Naive thymus-derived CD4-positive, alpha-beta T cell (primary cell): ENCODE measurements at regions not wholly inside any gene's neighbourhood (a gene's known extent, or its start where the extent isn't known, plus 50 kb on each side); places are given as distances from the start of the nearest gene placed in this dataset.

Source experiments
- ATAC-seq: fragments of 150-1000 bp; cut with Tn5 transposase; 2 replicates; pipeline ENCODE4 v1.10.0; 2021; ENCODE audit warnings: mild to moderate bottlenecking, moderate library complexity
- CTCF ChIA-PET: fragments of 350-600 bp; sonication (Branson Sonifier 250); formaldehyde crosslinking; loops from one replicate; lab custom pipeline; 2021; ENCODE audit warnings: antibody characterized with exemption; lab: Charles Lee
- POLR2A ChIA-PET: fragments of 350-600 bp; sonication (Branson Sonifier 250); formaldehyde crosslinking; loops from one replicate; lab custom pipeline; 2021; ENCODE audit warnings: antibody characterized with exemption, inconsistent platforms; lab: Charles Lee
- DNase-seq, 9 donors: peaks; one replicate each; pipeline versions ENCODE4 v3.0.0 to v3.0.0-alpha.2; 2020 to 2022; ENCODE audit warnings: mixed read lengths in 1 of 9
- H3K27ac ChIP-seq: one replicate; pipeline ENCODE4 v1.7.0; 2013; ENCODE audit warnings: mild to moderate bottlenecking, low read depth, low read length, moderate library complexity
- H3K27me3 ChIP-seq, 2 donors: one replicate each; pipeline ENCODE4 v1.7.0; 2013; ENCODE audit warnings: low read length in 2 of 2, mild to moderate bottlenecking in 2 of 2, moderate library complexity in 2 of 2; ENCODE audit not compliant: control insufficient read depth in 2 of 2, insufficient read depth in 2 of 2
- H3K36me3 ChIP-seq, 3 experiments: 1 replicate in 2 of 3; 2 replicates in 1 of 3; pipeline ENCODE4 v1.7.0; 2013; ENCODE audit warnings: low read length in 3 of 3, mild to moderate bottlenecking in 3 of 3, moderate library complexity in 1 of 3; ENCODE audit not compliant: insufficient read depth in 3 of 3, control insufficient read depth in 2 of 3
- H3K4me1 ChIP-seq, 2 donors: one replicate each; pipeline ENCODE4 v1.7.0; 2013; ENCODE audit warnings: low read length in 2 of 2, mild to moderate bottlenecking in 2 of 2, moderate library complexity in 1 of 2; ENCODE audit not compliant: control insufficient read depth in 2 of 2, insufficient read depth in 2 of 2
- H3K4me3 ChIP-seq: 2 replicates; pipeline ENCODE4 v1.7.0; 2013; ENCODE audit warnings: mild to moderate bottlenecking, low read length
- H3K9me3 ChIP-seq, 3 experiments: 1 replicate in 2 of 3; 2 replicates in 1 of 3; pipeline ENCODE4 v1.7.0; 2013; ENCODE audit warnings: low read length in 3 of 3; ENCODE audit not compliant: control insufficient read depth in 2 of 3
- H3K27ac Mint-ChIP-seq, 9 donors: one replicate each; pipeline ENCODE4 v1.8.0; 2020 to 2022; ENCODE audit warnings: mixed read lengths in 9 of 9, mild to moderate bottlenecking in 8 of 9, moderate library complexity in 5 of 9, inconsistent platforms in 2 of 9
- H3K27me3 Mint-ChIP-seq, 5 donors: one replicate each; pipeline ENCODE4 v1.8.0; 2021 to 2022; ENCODE audit warnings: mixed read lengths in 5 of 5, mild to moderate bottlenecking in 1 of 5
- H3K36me3 Mint-ChIP-seq, 5 donors: one replicate each; pipeline ENCODE4 v1.8.0; 2020 to 2022; ENCODE audit warnings: mixed read lengths in 5 of 5, mild to moderate bottlenecking in 3 of 5, inconsistent platforms in 1 of 5
- H3K4me1 Mint-ChIP-seq, 7 donors: one replicate each; pipeline ENCODE4 v1.8.0; 2020 to 2022; ENCODE audit warnings: mixed read lengths in 7 of 7, mild to moderate bottlenecking in 3 of 7, inconsistent platforms in 1 of 7
- H3K4me3 Mint-ChIP-seq, 10 donors: one replicate each; pipeline ENCODE4 v1.8.0; 2020 to 2022; ENCODE audit warnings: mild to moderate bottlenecking in 10 of 10, mixed read lengths in 10 of 10, moderate library complexity in 6 of 10, inconsistent platforms in 2 of 10
- H3K9me3 Mint-ChIP-seq, 11 donors: one replicate each; pipeline ENCODE4 v1.8.0; 2020 to 2022; ENCODE audit warnings: mixed read lengths in 11 of 11, mild to moderate bottlenecking in 4 of 11, inconsistent platforms in 1 of 11, moderate library complexity in 1 of 11
- intact Hi-C, 2 donors: fragments of 100-400 bp; cut with micrococcal nuclease; formaldehyde crosslinking; loops; one replicate each; pipeline ENCODE4 v1.15.1; 2023

- Mint-ChIP-seq H3K9me3 (peaks cover 0 to 3% (median 0%) of the 10 kb centered on the region in 11 donors), H3K4me1 (no peaks in the 10 kb centered on the region), H3K4me3 (no peak overlapping the region), H3K27me3 (peaks cover 0 to 12% (median 0%) of the 10 kb centered on the region in 5 donors), H3K36me3 (no peaks in the 10 kb centered on the region), H3K27ac (no peak overlapping the region)
- Histone ChIP-seq H3K4me3 (no peak overlapping the region), H3K4me1 (no peaks in the 10 kb centered on the region), H3K9me3 (no peaks in the 10 kb centered on the region), H3K27me3 (no peaks in the 10 kb centered on the region), H3K36me3 (no peaks in the 10 kb centered on the region), H3K27ac (no peak overlapping the region)
- DNase-seq (no peak), ATAC-seq (no peak)
- ChIA-PET CTCF (no interaction called here), POLR2A (no interaction called here)
- intact Hi-C loops: no loop called here
Observed at GRCh38 chr16:54693864-54694263, 236.8 kb upstream of the IRX5 start.

DNA sequence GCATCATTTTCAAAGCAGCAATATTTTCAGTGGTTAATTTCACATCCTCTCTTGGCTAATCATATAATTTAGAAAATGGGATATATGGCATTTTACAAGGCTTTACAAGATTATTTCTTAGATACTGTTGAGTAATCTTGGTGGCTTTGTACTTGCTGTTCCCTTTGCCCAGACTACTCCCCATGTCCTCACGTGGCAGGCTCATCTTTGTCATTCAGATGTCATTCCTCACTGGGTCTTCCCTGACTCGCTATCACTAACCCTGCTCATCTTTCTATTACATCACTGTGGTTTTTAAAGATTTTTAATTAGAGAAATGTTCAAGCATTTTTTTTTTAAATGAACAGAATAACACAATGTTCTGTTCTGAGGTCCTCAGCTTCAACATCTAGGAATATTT is 240.0 kb upstream of the IRX5 start:
- ATAC-seq (no peak), DNase-seq (no peak)
- ChIA-PET CTCF (no interaction called here), POLR2A (no interaction called here)
- H3K4me1 Mint-ChIP-seq: no peaks in the 10 kb centered on the region
- Histone ChIP-seq H3K9me3 (no peaks in the 10 kb centered on the region), H3K4me1 (no peaks in the 10 kb centered on the region), H3K27ac (no peak overlapping the region), H3K27me3 (no peaks in the 10 kb centered on the region), H3K36me3 (no peaks in the 10 kb centered on the region), H3K4me3 (no peak overlapping the region)
- peaks cover 0 to 9% (median 3%) of the 10 kb centered on the region in 11 donors for H3K9me3 Mint-ChIP-seq
- no peak overlapping the region for H3K27ac Mint-ChIP-seq
- H3K36me3 Mint-ChIP-seq: no peaks in the 10 kb centered on the region
- no peak overlapping the region for H3K4me3 Mint-ChIP-seq
- peaks cover 0 to 15% (median 6%) of the 10 kb centered on the region in 5 donors for H3K27me3 Mint-ChIP-seq
- intact Hi-C loops: no loop called here

GRCh38 chr16:54690306-54690705 is 240.4 kb upstream of the IRX5 start:
- ATAC-seq: no peak
- Mint-ChIP-seq H3K9me3 (peaks cover 0 to 9% (median 3%) of the 10 kb centered on the region in 11 donors), H3K27me3 (peaks cover 0 to 12% (median 6%) of the 10 kb centered on the region in 5 donors), H3K36me3 (no peaks in the 10 kb centered on the region), H3K27ac (no peak overlapping the region), H3K4me3 (no peak overlapping the region), H3K4me1 (no peaks in the 10 kb centered on the region)
- ChIA-PET CTCF (no interaction called here), POLR2A (no interaction called here)
- intact Hi-C loops: no loop called here
- H3K9me3 ChIP-seq: no peaks in the 10 kb centered on the region
- H3K4me1 ChIP-seq: no peaks in the 10 kb centered on the region
- H3K27ac ChIP-seq: no peak overlapping the region
- H3K27me3 ChIP-seq: no peaks in the 10 kb centered on the region
- DNase-seq: no peak
- H3K4me3 ChIP-seq: no peak overlapping the region
- H3K36me3 ChIP-seq: no peaks in the 10 kb centered on the region

- H3K36me3 Mint-ChIP-seq: no peaks in the 10 kb centered on the region
- CTCF ChIA-PET: no interaction called here
- peaks cover 0 to 15% (median 6%) of the 10 kb centered on the region in 5 donors for H3K27me3 Mint-ChIP-seq
- ATAC-seq: no peak
- peaks cover 0 to 9% (median 3%) of the 10 kb centered on the region in 11 donors for H3K9me3 Mint-ChIP-seq
- POLR2A ChIA-PET: no interaction called here
- Histone ChIP-seq H3K4me3 (no peak overlapping the region), H3K27ac (no peak overlapping the region), H3K27me3 (no peaks in the 10 kb centered on the region), H3K9me3 (no peaks in the 10 kb centered on the region), H3K4me1 (no peaks in the 10 kb centered on the region), H3K36me3 (no peaks in the 10 kb centered on the region)
- no peaks in the 10 kb centered on the region for H3K4me1 Mint-ChIP-seq
- H3K27ac Mint-ChIP-seq: no peak overlapping the region
- no peak for DNase-seq
- H3K4me3 Mint-ChIP-seq: no peak overlapping the region
- intact Hi-C loops: no loop called here
Observed at GRCh38 chr16:54689072-54689865, 241.4 kb upstream of the IRX5 start.

- Mint-ChIP-seq H3K27ac (no peak overlapping the region), H3K27me3 (peaks cover 0 to 24% (median 11%) of the 10 kb centered on the region in 5 donors), H3K4me3 (no peak overlapping the region), H3K9me3 (peaks cover 0 to 9% (median 3%) of the 10 kb centered on the region in 11 donors), H3K36me3 (peaks cover 0 to 5% (median 0%) of the 10 kb centered on the region in 5 donors), H3K4me1 (no peaks in the 10 kb centered on the region)
- Histone ChIP-seq H3K9me3 (no peaks in the 10 kb centered on the region), H3K4me1 (no peaks in the 10 kb centered on the region), H3K4me3 (no peak overlapping the region), H3K27ac (no peak overlapping the region), H3K27me3 (no peaks in the 10 kb centered on the region), H3K36me3 (no peaks in the 10 kb centered on the region)
- DNase-seq: no peak
- ATAC-seq: no peak
- CTCF ChIA-PET: no interaction called here
- intact Hi-C loops: no loop called here
- POLR2A ChIA-PET: no interaction called here
Observed at GRCh38 chr16:54688339-54688738, 242.3 kb upstream of the IRX5 start.

GRCh38 chr16:54687043-54687899 is 243.4 kb upstream of the IRX5 start:
- H3K4me3 Mint-ChIP-seq: no peak overlapping the region
- H3K36me3 Mint-ChIP-seq: peaks cover 0 to 5% (median 0%) of the 10 kb centered on the region in 5 donors
- Histone ChIP-seq H3K9me3 (no peaks in the 10 kb centered on the region), H3K4me3 (no peak overlapping the region), H3K4me1 (no peaks in the 10 kb centered on the region), H3K36me3 (no peaks in the 10 kb centered on the region), H3K27ac (no peak overlapping the region), H3K27me3 (no peaks in the 10 kb centered on the region)
- peaks cover 0 to 1% (median 0%) of the 10 kb centered on the region in 7 donors for H3K4me1 Mint-ChIP-seq
- ATAC-seq: no peak
- peaks cover 0 to 27% (median 11%) of the 10 kb centered on the region in 5 donors for H3K27me3 Mint-ChIP-seq
- no peak for DNase-seq
- CTCF ChIA-PET: no interaction called here
- POLR2A ChIA-PET: no interaction called here
- H3K27ac Mint-ChIP-seq: no peak overlapping the region
- intact Hi-C loops: no loop called here
- peaks cover 0 to 9% (median 3%) of the 10 kb centered on the region in 11 donors for H3K9me3 Mint-ChIP-seq
